ENCODE measurements at regions not wholly inside any gene's neighbourhood (a gene's known extent, or its start where the extent isn't known, plus 50 kb on each side); places are given as distances from the start of the nearest gene placed in this dataset.

GRCh38 chrX:150164971-150165600 is 198.0 kb upstream of the MAMLD1 start:
- no TSS peak for BruUV-seq (replicated peaks)
- intact Hi-C loops (cut with micrococcal nuclease), result no loop called here
- H4K20me1 ChIP-seq (replicated peaks; ENCODE audit: control insufficient read depth, insufficient read depth, low read length), result no peaks in the 10 kb centered on the region

More at GRCh38 chrX:150164971-150165600, 198.0 kb upstream of the MAMLD1 start:
- Histone ChIP-seq H3K9me1 (ENCODE audit: control insufficient read depth, insufficient read depth, low read length) (no peaks in the 10 kb centered on the region), H3K9me3 (replicated peaks; ENCODE audit: control insufficient read depth, insufficient read depth, low read depth, low read length) (no peaks in the 10 kb centered on the region), H3K4me1 (replicated peaks in 1 of 2; ENCODE audit: control insufficient read depth in 2 of 2, insufficient read depth in 2 of 2, low read length in 2 of 2) (no peaks in the 10 kb centered on the region), H3K36me3 (ENCODE audit: control insufficient read depth, insufficient read depth, low read length) (no peaks in the 10 kb centered on the region), H3K9ac (ENCODE audit: insufficient read depth in 1 of 2, low read depth in 2 of 2, low read length in 2 of 2) (no peak overlapping the region), H3K27me3 (ENCODE audit: control insufficient read depth in 2 of 2, insufficient read depth in 2 of 2, low read length in 2 of 2) (no peaks in the 10 kb centered on the region), H3K4me2 (ENCODE audit: insufficient read depth, low read length) (no peak overlapping the region), H3K4me3 (no peak overlapping the region), H2AFZ (ENCODE audit: low read depth, low read length) (no peak overlapping the region), H3K27ac (ENCODE audit: extremely low read depth, low read depth, low read length) (no peak overlapping the region), H3K79me2 (ENCODE audit: control insufficient read depth, insufficient read depth, low read length) (no peaks in the 10 kb centered on the region)
- DNase-seq (ENCODE audit: extremely low read depth in 1 of 4, low spot score in 3 of 4), result no peak
- ChIA-PET POLR2A (interaction anchor here (0.6 kb wide), 1 partner anchor 166 kb away, joined by 3 read pairs; no protein-coding TSS in a partner anchor), CTCF (ENCODE audit: low intra/inter-chr PET ratio) (no interaction called here)
- in situ Hi-C loops (cut with MboI), result no loop called here
- no peak for ATAC-seq
- WGBS (ENCODE audit: insufficient coverage, low coverage, missing lambda C conversion rate), result 2% methylated on average over 4 of the region's 4 CpGs
- no peak for TF ChIP-seq MCM7 (IDR thresholded peaks at IDR 0.05)
- no peak for TF ChIP-seq SRSF9 (IDR thresholded peaks at IDR 0.05; ENCODE audit: borderline replicate concordance, low read depth, low read length)
- TF ChIP-seq FUS (optimal IDR thresholded peaks at IDR 0.05; ENCODE audit: low read depth, low read length), result no peak
- TF ChIP-seq ZNF431 (CRISPR knock-in tag; IDR thresholded peaks at IDR 0.05), result no peak
- TF ChIP-seq, protein P1, sequence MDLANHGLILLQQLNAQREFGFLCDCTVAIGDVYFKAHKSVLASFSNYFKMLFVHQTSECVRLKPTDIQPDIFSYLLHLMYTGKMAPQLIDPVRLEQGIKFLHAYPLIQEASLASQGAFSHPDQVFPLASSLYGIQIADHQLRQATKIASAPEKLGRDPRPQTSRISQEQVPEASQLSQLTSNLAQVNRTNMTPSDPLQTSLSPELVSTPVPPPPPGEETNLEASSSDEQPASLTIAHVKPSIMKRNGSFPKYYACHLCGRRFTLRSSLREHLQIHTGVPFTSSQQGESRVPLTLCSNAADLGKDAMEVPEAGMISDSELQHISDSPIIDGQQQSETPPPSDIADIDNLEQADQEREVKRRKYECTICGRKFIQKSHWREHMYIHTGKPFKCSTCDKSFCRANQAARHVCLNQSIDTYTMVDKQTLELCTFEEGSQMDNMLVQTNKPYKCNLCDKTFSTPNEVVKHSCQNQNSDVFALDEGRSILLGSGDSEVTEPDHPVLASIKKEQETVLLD (IDR thresholded peaks at IDR 0.05), result no peak
- TF ChIP-seq SIN3A (IDR thresholded peaks at IDR 0.05; ENCODE audit: borderline replicate concordance in 2 of 2, control insufficient read depth in 1 of 2, low read depth in 2 of 2, low read length in 2 of 2), result no peak
- no peak for TF ChIP-seq GATAD2B (IDR thresholded peaks at IDR 0.05; ENCODE audit: borderline replicate concordance)
- no peak for TF ChIP-seq RBM22 (IDR thresholded peaks at IDR 0.05; ENCODE audit: low read depth, low read length, poor library complexity, severe bottlenecking)
- no peak for TF ChIP-seq GATAD2A (IDR thresholded peaks at IDR 0.05)
- TF ChIP-seq ADNP (tag; IDR thresholded peaks at IDR 0.05), result no peak
- TF ChIP-seq SOX6 (IDR thresholded peaks at IDR 0.05), result no peak
- TF ChIP-seq HMGN3 (IDR thresholded peaks at IDR 0.05; ENCODE audit: borderline replicate concordance, extremely low read depth, insufficient read length, low read depth, low read length), result no peak
- no peak for TF ChIP-seq BMI1 (IDR thresholded peaks at IDR 0.05; ENCODE audit: low read length)
- TF ChIP-seq PHF20 (IDR thresholded peaks at IDR 0.05; ENCODE audit: partially characterized antibody), result no peak
- no peak for TF ChIP-seq ZNF316 (IDR thresholded peaks at IDR 0.05)
- FAIRE-seq, result no peak

Measured in K562 (cell line).